HG02840 (cell line): ENCODE measurements at regions not wholly inside any gene's neighbourhood (a gene's known extent, or its start where the extent isn't known, plus 50 kb on each side); places are given as distances from the start of the nearest gene placed in this dataset.

ENCODE experiments used
- ATAC-seq: cut with Tn5 transposase; IDR thresholded peaks from one replicate; pipeline ENCODE4 v1.9.1; 2021; ENCODE audit warnings: mild to moderate bottlenecking, moderate library complexity, moderate number of reproducible peaks; ENCODE audit not compliant: unreplicated experiment, low FRiP score

- no peak for ATAC-seq
Measured at GRCh38 chr2:126990200-126990599, 91.5 kb downstream of the TEX51 start.

- ATAC-seq = no peak
Measured at GRCh38 chr2:126990605-126991532, 92.2 kb downstream of the TEX51 start.

GRCh38 chr2:126994340-126994777 is 95.7 kb downstream of the TEX51 start:
- no peak for ATAC-seq

GRCh38 chr2:126995621-126996377 is 97.1 kb downstream of the TEX51 start:
- no peak for ATAC-seq

GRCh38 chr2:126996378-126996699 is 97.6 kb downstream of the TEX51 start:
- ATAC-seq = no peak
